ENCODE measurements at regions not wholly inside any gene's neighbourhood (a gene's known extent, or its start where the extent isn't known, plus 50 kb on each side); places are given as distances from the start of the nearest gene placed in this dataset.

DNA sequence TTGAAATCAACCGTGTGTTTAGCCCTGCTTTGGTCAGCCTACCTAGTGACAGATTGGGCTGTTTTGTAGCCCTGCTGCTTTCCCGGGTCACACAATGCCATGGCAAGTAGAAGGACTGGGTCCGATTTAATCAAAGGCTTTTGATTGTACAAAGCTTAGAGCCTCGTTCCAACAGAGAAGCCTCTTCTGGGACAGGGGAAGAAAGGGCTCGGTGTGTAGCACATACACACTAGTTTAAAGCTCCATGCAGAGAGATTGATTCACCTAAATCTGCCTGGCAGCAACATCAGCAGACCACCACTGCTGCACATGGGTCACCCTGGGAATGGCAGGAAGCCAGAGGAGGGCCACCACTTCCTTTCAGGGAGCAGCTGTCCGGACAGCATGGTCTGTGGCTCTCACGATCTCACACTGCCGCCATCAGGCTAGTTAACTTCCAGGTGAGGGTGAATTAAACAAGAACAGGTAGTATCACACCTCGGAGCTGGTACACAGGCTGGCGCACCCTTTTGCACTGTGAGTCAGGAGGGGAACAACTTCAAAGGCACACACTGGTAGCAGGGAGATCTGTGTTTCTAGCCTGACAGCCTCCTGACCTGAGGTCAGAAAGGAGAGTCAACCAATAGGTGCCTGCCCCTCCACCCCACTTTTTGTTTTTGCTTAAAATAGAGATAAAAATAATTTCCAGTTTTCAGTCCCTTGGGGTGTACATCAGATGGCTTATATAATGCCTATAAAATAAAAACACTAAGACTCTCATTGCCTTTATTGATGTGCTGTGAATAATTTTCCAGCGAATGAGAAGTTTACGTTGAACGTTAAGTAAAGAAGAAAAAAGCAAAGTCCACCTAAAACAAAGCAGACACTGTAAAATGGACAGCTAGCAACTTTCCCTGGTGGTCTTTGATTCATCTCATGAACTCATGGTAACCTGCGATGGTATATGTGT lies 108.5 kb downstream of the CDCA7 start (continued):
- TF ChIP-seq, protein P1, sequence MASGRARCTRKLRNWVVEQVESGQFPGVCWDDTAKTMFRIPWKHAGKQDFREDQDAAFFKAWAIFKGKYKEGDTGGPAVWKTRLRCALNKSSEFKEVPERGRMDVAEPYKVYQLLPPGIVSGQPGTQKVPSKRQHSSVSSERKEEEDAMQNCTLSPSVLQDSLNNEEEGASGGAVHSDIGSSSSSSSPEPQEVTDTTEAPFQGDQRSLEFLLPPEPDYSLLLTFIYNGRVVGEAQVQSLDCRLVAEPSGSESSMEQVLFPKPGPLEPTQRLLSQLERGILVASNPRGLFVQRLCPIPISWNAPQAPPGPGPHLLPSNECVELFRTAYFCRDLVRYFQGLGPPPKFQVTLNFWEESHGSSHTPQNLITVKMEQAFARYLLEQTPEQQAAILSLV (CRISPR knock-in tag; IDR thresholded peaks at IDR 0.05; ENCODE audit: borderline replicate concordance): 0 out of 2 replicates have a peak, but pooled peaks have one; percentile 38
- peak; percentile 43; the same call in 1 of the 2 replicates for TF ChIP-seq KDM2A (CRISPR knock-in tag; IDR thresholded peaks at IDR 0.05; ENCODE audit: borderline replicate concordance, low read depth)
- TF ChIP-seq HMG20A (CRISPR knock-in tag; IDR thresholded peaks at IDR 0.05; ENCODE audit: borderline replicate concordance): peak; percentile 25; the same call in 1 of the 2 replicates
- 0 out of 2 replicates have a peak, but pooled peaks have one; percentile 42 for TF ChIP-seq ZNF292 (CRISPR knock-in tag; IDR thresholded peaks at IDR 0.05; ENCODE audit: borderline replicate concordance, low read depth)
- peak; percentile 64; the same call in 1 of the 2 replicates for TF ChIP-seq ZBTB7B (CRISPR knock-in tag; IDR thresholded peaks at IDR 0.05)
- TF ChIP-seq ZNF230 (CRISPR knock-in tag; IDR thresholded peaks at IDR 0.05): 0 out of 2 replicates have a peak, but pooled peaks have one; percentile 38
- TF ChIP-seq RNF2 (conservative IDR thresholded peaks at IDR 0.05; ENCODE audit: low read depth): peak; percentile 62; the same call in 1 of the 2 replicates
- TF ChIP-seq ZNF138 (CRISPR knock-in tag; IDR thresholded peaks at IDR 0.05; ENCODE audit: low read depth): no peak
- TF ChIP-seq HOXA3 (CRISPR knock-in tag; IDR thresholded peaks at IDR 0.05): peak; percentile 20; the same call in 1 of the 2 replicates
- TF ChIP-seq AHDC1 (CRISPR knock-in tag; IDR thresholded peaks at IDR 0.05; ENCODE audit: borderline replicate concordance): peak; percentile 54; the same call in 1 of the 2 replicates
- TF ChIP-seq GABPB1 (CRISPR knock-in tag; IDR thresholded peaks at IDR 0.05): peak; percentile 55
- 0 out of 2 replicates have a peak, but pooled peaks have one; percentile 31 for TF ChIP-seq TGIF2 (CRISPR knock-in tag; IDR thresholded peaks at IDR 0.05)
- peak; percentile 81; the same call in 1 of the 2 replicates for TF ChIP-seq EHMT2 (IDR thresholded peaks at IDR 0.05; ENCODE audit: borderline replicate concordance, low read depth, low read length)
- TF ChIP-seq CSRNP2 (CRISPR knock-in tag; conservative IDR thresholded peaks at IDR 0.05; ENCODE audit: low read depth): no peak
- TF ChIP-seq, protein P2, sequence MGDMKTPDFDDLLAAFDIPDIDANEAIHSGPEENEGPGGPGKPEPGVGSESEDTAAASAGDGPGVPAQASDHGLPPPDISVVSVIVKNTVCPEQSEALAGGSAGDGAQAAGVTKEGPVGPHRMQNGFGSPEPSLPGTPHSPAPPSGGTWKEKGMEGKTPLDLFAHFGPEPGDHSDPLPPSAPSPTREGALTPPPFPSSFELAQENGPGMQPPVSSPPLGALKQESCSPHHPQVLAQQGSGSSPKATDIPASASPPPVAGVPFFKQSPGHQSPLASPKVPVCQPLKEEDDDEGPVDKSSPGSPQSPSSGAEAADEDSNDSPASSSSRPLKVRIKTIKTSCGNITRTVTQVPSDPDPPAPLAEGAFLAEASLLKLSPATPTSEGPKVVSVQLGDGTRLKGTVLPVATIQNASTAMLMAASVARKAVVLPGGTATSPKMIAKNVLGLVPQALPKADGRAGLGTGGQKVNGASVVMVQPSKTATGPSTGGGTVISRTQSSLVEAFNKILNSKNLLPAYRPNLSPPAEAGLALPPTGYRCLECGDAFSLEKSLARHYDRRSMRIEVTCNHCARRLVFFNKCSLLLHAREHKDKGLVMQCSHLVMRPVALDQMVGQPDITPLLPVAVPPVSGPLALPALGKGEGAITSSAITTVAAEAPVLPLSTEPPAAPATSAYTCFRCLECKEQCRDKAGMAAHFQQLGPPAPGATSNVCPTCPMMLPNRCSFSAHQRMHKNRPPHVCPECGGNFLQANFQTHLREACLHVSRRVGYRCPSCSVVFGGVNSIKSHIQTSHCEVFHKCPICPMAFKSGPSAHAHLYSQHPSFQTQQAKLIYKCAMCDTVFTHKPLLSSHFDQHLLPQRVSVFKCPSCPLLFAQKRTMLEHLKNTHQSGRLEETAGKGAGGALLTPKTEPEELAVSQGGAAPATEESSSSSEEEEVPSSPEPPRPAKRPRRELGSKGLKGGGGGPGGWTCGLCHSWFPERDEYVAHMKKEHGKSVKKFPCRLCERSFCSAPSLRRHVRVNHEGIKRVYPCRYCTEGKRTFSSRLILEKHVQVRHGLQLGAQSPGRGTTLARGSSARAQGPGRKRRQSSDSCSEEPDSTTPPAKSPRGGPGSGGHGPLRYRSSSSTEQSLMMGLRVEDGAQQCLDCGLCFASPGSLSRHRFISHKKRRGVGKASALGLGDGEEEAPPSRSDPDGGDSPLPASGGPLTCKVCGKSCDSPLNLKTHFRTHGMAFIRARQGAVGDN (CRISPR knock-in tag; IDR thresholded peaks at IDR 0.05): peak; percentile 63

All from HepG2 (cell line).